HCT116 (cell line): ENCODE measurements at regions not wholly inside any gene's neighbourhood (a gene's known extent, or its start where the extent isn't known, plus 50 kb on each side); places are given as distances from the start of the nearest gene placed in this dataset.

Experiments
- ATAC-seq: fragments of 200-7000 bp; cut with Tn5 transposase; 2 replicates; pipeline ENCODE4 v1.9.1; 2020; ENCODE audit warnings: mild to moderate bottlenecking, moderate library complexity
- BruUV-seq: library from RNA; stranded (reverse); fragments of 400-500 nt; replicated peaks from 2 replicates; lab custom pipeline; 2021; lab: Mats Ljungman, UMichigan
- CTCF ChIA-PET: fragments of 300-600 bp; sonication (Branson Sonifier 250); formaldehyde crosslinking; loops from one replicate; lab custom pipeline; 2021; ENCODE audit warnings: antibody characterized with exemption; lab: Charles Lee
- POLR2A ChIA-PET: fragments of 300-600, 350-600 bp; sonication (Branson Sonifier 250); formaldehyde crosslinking; loops from one replicate; lab custom pipeline; 2021; ENCODE audit warnings: antibody characterized with exemption; lab: Charles Lee
- RAD21 ChIA-PET, 2 experiments: fragments of 300-600 bp; sonication (Branson Sonifier 250); formaldehyde crosslinking; loops; one replicate each; lab custom pipeline; 2023; ENCODE audit warnings: low total read pairs in 2 of 2; ENCODE audit not compliant: uncharacterized antibody in 2 of 2, unreplicated experiment in 2 of 2, low non-redundant PET in 1 of 2; lab: Charles Lee
- DNase-seq: peaks from one replicate; pipeline ENCODE4 v3.0.0-alpha.2; 2010; ENCODE audit warnings: low read depth, low spot score
- H2AFZ ChIP-seq: fragments of 200-600 bp; shearing (Covaris generic), sonication (generic); 2 replicates; pipeline ENCODE4 v1.6.1; 2017; ENCODE audit warnings: low read depth, mixed run types, mixed read lengths, antibody characterized with exemption, low read length; ENCODE audit not compliant: poor library complexity, severe bottlenecking
- H3K27ac ChIP-seq: 2 replicates; pipeline ENCODE4 v1.5.1; 2012; ENCODE audit warnings: low read depth, low read length
- H3K27me3 ChIP-seq: fragments of 200-600 bp; sonication (generic); 2 replicates; pipeline ENCODE4 v1.6.1; 2016; ENCODE audit warnings: mixed run types, low read length, mixed read lengths; ENCODE audit not compliant: insufficient read depth
- H3K36me3 ChIP-seq, 2 experiments: fragments of 200-500 bp in 1 of 2; fragments of 200-600 bp in 1 of 2; sonication (Bioruptor generic) in 1 of 2; sonication (generic) in 1 of 2; 2 replicates each; pipeline versions ENCODE4 v1.5.1 to v1.6.1; 2014 to 2016; ENCODE audit warnings: low read length in 2 of 2, inconsistent platforms in 1 of 2, mixed read lengths in 1 of 2, mixed run types in 1 of 2; ENCODE audit not compliant: insufficient read depth in 2 of 2, control insufficient read depth in 1 of 2
- H3K4me1 ChIP-seq, 2 experiments: fragments of 200-600 bp in 1 of 2; sonication (generic) in 1 of 2; 2 replicates each; pipeline versions ENCODE4 v1.5.1 to v1.6.1; 2012 to 2017; ENCODE audit warnings: low read length in 2 of 2, inconsistent platforms in 1 of 2, mild to moderate bottlenecking in 1 of 2, mixed read lengths in 1 of 2, mixed run types in 1 of 2, moderate library complexity in 1 of 2; ENCODE audit not compliant: insufficient read depth in 2 of 2, control insufficient read depth in 1 of 2
- H3K4me2 ChIP-seq: fragments of 200-600 bp; sonication (generic); 2 replicates; pipeline ENCODE4 v1.6.1; 2017; ENCODE audit warnings: mixed run types, low read length, mixed read lengths
- H3K4me3 ChIP-seq, 2 experiments: fragments of 200-600 bp in 1 of 2; sonication (generic) in 1 of 2; replicated peaks in 1 of 2; 2 replicates each; pipeline ENCODE4 v1.5.1; 2011 to 2016; ENCODE audit warnings: low read length in 2 of 2, control low read depth in 1 of 2, low read depth in 1 of 2, mild to moderate bottlenecking in 1 of 2, mixed read lengths in 1 of 2, mixed run types in 1 of 2
- H3K79me2 ChIP-seq: fragments of 200-600 bp; sonication (generic); 2 replicates; pipeline ENCODE4 v1.6.1; 2017; ENCODE audit warnings: mild to moderate bottlenecking, mixed run types, low read length, moderate library complexity, mixed read lengths; ENCODE audit not compliant: insufficient read depth
- H3K9ac ChIP-seq: fragments of 200-600 bp; sonication (generic); 2 replicates; pipeline ENCODE4 v1.6.1; 2016; ENCODE audit warnings: low read length, mixed read lengths
- H3K9me2 ChIP-seq: fragments of 200-600 bp; sonication (generic), shearing (Covaris generic); 2 replicates; pipeline ENCODE4 v1.6.1; 2017; ENCODE audit warnings: mixed run types, mild to moderate bottlenecking, moderate library complexity; ENCODE audit not compliant: insufficient read depth
- H3K9me3 ChIP-seq, 2 experiments: fragments of 200-500 bp in 1 of 2; fragments of 200-600 bp in 1 of 2; sonication (Bioruptor generic) in 1 of 2; sonication (generic) in 1 of 2; 2 replicates each; pipeline ENCODE4 v1.6.1; 2014 to 2017; ENCODE audit warnings: low read length in 2 of 2, mixed read lengths in 2 of 2, inconsistent platforms in 1 of 2, low read depth in 1 of 2, mild to moderate bottlenecking in 1 of 2, mixed run types in 1 of 2, moderate library complexity in 1 of 2; ENCODE audit not compliant: control insufficient read depth in 1 of 2, insufficient read depth in 1 of 2
- H4K20me1 ChIP-seq: fragments of 200-600 bp; sonication (generic), shearing (Covaris generic); 2 replicates; pipeline ENCODE4 v1.6.1; 2017; ENCODE audit warnings: mixed run types, mild to moderate bottlenecking, moderate library complexity; ENCODE audit not compliant: insufficient read depth
- CBX3 ChIP-seq: IDR thresholded peaks from 2 replicates; pipeline ENCODE4 v1.6.1; 2012; ENCODE audit warnings: low read depth
- EZH2 ChIP-seq: fragments of 200-600 bp; sonication (generic); IDR thresholded peaks from 2 replicates; pipeline ENCODE4 v1.6.1; 2017; ENCODE audit warnings: antibody characterized with exemption, mixed run types
- POLR2A ChIP-seq: IDR thresholded peaks from 2 replicates; pipeline ENCODE4 v1.7.0; 2011; ENCODE audit warnings: borderline replicate concordance; ENCODE audit not compliant: insufficient read depth, insufficient read length; ENCODE audit errors: extremely low read depth
- SP1 ChIP-seq: IDR thresholded peaks from 2 replicates; pipeline ENCODE4 v1.6.1; 2012; ENCODE audit warnings: low read depth
- TCF7L2 ChIP-seq: IDR thresholded peaks from 2 replicates; pipeline ENCODE4 v1.7.0; 2011; ENCODE audit warnings: borderline replicate concordance, inconsistent platforms; ENCODE audit not compliant: insufficient read depth, insufficient read length; ENCODE audit errors: extremely low read depth
- ZNF274 ChIP-seq: fragments of 200-500 bp; sonication (Bioruptor generic); IDR thresholded peaks from 2 replicates; pipeline ENCODE4 v1.6.1; 2014; ENCODE audit warnings: mild to moderate bottlenecking, low read depth, low read length, inconsistent platforms
- intact Hi-C: fragments of 100-400 bp; cut with micrococcal nuclease; formaldehyde crosslinking; loops from 2 replicates; pipeline ENCODE4 v1.10.0; 2022
- TF ChIP-seq, protein P1 (sequence below): IDR thresholded peaks from 2 replicates; pipeline ENCODE4 v1.6.1; 2012; ENCODE audit warnings: low read depth
- TF ChIP-seq, protein P2 (sequence below): IDR thresholded peaks from 2 replicates; pipeline ENCODE4 v1.6.1; 2011; ENCODE audit warnings: mild to moderate bottlenecking, low read length, moderate library complexity; ENCODE audit not compliant: insufficient replicate concordance; ENCODE audit errors: extremely low read depth
- TF ChIP-seq, protein P3 (sequence below), 3 experiments: fragments of 200-600 bp in 1 of 3; sonication (generic) in 1 of 3; IDR thresholded peaks in 2 of 3; conservative IDR thresholded peaks in 1 of 3; 2 replicates each; pipeline ENCODE4 v1.5.1; 2012 to 2017; ENCODE audit warnings: low read depth in 2 of 3, low read length in 2 of 3, antibody characterized with exemption in 1 of 3, borderline replicate concordance in 1 of 3, control low read depth in 1 of 3, mild to moderate bottlenecking in 1 of 3, mixed read lengths in 1 of 3, mixed run types in 1 of 3, moderate library complexity in 1 of 3; ENCODE audit not compliant: insufficient read depth in 1 of 3

- RAD21 ChIA-PET = no interaction called here
- no peak overlapping the region for H3K27ac ChIP-seq
- CTCF ChIA-PET = no interaction called here
- intact Hi-C loops = no loop called here
- no peak overlapping the region for H3K4me2 ChIP-seq
- no TSS peak for BruUV-seq
- no peaks in the 10 kb centered on the region for H3K9me3 ChIP-seq
- peaks cover 12% of the 10 kb centered on the region; the same call in 1 of the 2 replicates for H3K27me3 ChIP-seq
- H3K4me1 ChIP-seq = no peaks in the 10 kb centered on the region
- POLR2A ChIA-PET = no interaction called here
- DNase-seq (no peak), ATAC-seq (no peak)
- H4K20me1 ChIP-seq = no peaks in the 10 kb centered on the region
- H3K9me2 ChIP-seq = no peaks in the 10 kb centered on the region
- no peak overlapping the region for H3K9ac ChIP-seq
- no peak overlapping the region for H3K4me3 ChIP-seq
- no peak overlapping the region for H2AFZ ChIP-seq
- H3K79me2 ChIP-seq = no peaks in the 10 kb centered on the region
- no peak for TF ChIP-seq ZNF274
- TF ChIP-seq, protein P1, sequence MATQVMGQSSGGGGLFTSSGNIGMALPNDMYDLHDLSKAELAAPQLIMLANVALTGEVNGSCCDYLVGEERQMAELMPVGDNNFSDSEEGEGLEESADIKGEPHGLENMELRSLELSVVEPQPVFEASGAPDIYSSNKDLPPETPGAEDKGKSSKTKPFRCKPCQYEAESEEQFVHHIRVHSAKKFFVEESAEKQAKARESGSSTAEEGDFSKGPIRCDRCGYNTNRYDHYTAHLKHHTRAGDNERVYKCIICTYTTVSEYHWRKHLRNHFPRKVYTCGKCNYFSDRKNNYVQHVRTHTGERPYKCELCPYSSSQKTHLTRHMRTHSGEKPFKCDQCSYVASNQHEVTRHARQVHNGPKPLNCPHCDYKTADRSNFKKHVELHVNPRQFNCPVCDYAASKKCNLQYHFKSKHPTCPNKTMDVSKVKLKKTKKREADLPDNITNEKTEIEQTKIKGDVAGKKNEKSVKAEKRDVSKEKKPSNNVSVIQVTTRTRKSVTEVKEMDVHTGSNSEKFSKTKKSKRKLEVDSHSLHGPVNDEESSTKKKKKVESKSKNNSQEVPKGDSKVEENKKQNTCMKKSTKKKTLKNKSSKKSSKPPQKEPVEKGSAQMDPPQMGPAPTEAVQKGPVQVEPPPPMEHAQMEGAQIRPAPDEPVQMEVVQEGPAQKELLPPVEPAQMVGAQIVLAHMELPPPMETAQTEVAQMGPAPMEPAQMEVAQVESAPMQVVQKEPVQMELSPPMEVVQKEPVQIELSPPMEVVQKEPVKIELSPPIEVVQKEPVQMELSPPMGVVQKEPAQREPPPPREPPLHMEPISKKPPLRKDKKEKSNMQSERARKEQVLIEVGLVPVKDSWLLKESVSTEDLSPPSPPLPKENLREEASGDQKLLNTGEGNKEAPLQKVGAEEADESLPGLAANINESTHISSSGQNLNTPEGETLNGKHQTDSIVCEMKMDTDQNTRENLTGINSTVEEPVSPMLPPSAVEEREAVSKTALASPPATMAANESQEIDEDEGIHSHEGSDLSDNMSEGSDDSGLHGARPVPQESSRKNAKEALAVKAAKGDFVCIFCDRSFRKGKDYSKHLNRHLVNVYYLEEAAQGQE = no peak
- TF ChIP-seq POLR2A = no peak
- TF ChIP-seq, protein P2, sequence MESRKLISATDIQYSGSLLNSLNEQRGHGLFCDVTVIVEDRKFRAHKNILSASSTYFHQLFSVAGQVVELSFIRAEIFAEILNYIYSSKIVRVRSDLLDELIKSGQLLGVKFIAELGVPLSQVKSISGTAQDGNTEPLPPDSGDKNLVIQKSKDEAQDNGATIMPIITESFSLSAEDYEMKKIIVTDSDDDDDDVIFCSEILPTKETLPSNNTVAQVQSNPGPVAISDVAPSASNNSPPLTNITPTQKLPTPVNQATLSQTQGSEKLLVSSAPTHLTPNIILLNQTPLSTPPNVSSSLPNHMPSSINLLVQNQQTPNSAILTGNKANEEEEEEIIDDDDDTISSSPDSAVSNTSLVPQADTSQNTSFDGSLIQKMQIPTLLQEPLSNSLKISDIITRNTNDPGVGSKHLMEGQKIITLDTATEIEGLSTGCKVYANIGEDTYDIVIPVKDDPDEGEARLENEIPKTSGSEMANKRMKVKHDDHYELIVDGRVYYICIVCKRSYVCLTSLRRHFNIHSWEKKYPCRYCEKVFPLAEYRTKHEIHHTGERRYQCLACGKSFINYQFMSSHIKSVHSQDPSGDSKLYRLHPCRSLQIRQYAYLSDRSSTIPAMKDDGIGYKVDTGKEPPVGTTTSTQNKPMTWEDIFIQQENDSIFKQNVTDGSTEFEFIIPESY = no peak
- TF ChIP-seq, protein P3, sequence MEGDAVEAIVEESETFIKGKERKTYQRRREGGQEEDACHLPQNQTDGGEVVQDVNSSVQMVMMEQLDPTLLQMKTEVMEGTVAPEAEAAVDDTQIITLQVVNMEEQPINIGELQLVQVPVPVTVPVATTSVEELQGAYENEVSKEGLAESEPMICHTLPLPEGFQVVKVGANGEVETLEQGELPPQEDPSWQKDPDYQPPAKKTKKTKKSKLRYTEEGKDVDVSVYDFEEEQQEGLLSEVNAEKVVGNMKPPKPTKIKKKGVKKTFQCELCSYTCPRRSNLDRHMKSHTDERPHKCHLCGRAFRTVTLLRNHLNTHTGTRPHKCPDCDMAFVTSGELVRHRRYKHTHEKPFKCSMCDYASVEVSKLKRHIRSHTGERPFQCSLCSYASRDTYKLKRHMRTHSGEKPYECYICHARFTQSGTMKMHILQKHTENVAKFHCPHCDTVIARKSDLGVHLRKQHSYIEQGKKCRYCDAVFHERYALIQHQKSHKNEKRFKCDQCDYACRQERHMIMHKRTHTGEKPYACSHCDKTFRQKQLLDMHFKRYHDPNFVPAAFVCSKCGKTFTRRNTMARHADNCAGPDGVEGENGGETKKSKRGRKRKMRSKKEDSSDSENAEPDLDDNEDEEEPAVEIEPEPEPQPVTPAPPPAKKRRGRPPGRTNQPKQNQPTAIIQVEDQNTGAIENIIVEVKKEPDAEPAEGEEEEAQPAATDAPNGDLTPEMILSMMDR (IDR thresholded peaks at IDR 0.05 in 2 of 3, conservative IDR thresholded peaks at IDR 0.05 in 1 of 3; ENCODE audit: borderline replicate concordance in 1 of 3, insufficient read depth in 1 of 3, low read depth in 2 of 3, low read length in 2 of 3) = no peak
- TF ChIP-seq SP1 = no peak
- TF ChIP-seq TCF7L2 = no peak
- TF ChIP-seq EZH2 = no peak
- TF ChIP-seq CBX3 = no peak
- TF ChIP-seq, all 23 proteins: peak for 0
- no peaks in the 10 kb centered on the region for H3K36me3 ChIP-seq
Observed at GRCh38 chr2:58788402-58788801, 547.3 kb upstream of the FANCL start.
